ENCODE measurements at regions not wholly inside any gene's neighbourhood (a gene's known extent, or its start where the extent isn't known, plus 50 kb on each side); places are given as distances from the start of the nearest gene placed in this dataset.
A peak's percentile ranks its signal among the peaks of the same experiment; 100 is the strongest.
"Not testable (repeated sequence)": the region's sequence is repeated elsewhere in the genome, so short reads cannot be mapped to it uniquely, and the experiment has no call there.

GRCh38 chr1:209101106-209101505 lies 482.4 kb upstream of the CAMK1G start:
- DNase-seq, result no peak

- DNase-seq, result no peak
These were observed 481.4 kb upstream of the CAMK1G start for GRCh38 chr1:209102120-209102519.

GRCh38 chr1:209102531-209102930 lies 481.0 kb upstream of the CAMK1G start:
- no peak for DNase-seq

- DNase-seq, result no peak
These were observed 480.4 kb upstream of the CAMK1G start for GRCh38 chr1:209103092-209103491.

- no peak for DNase-seq
These were observed 478.9 kb upstream of the CAMK1G start for GRCh38 chr1:209104646-209105045.

- no peak for DNase-seq
These were observed 477.8 kb upstream of the CAMK1G start for GRCh38 chr1:209105701-209106100.

GRCh38 chr1:209106237-209106741 lies 477.2 kb upstream of the CAMK1G start:
- DNase-seq, result peak in 47 of 58 donors; percentile 4 to 73 (median 35)

GRCh38 chr1:209106861-209107260 lies 476.7 kb upstream of the CAMK1G start:
- DNase-seq, result peak in 2 of 58 donors; percentile 19 to 21

GRCh38 chr1:209107535-209107934 lies 476.0 kb upstream of the CAMK1G start:
- DNase-seq, result no peak

- no peak for DNase-seq
These were observed 474.3 kb upstream of the CAMK1G start for GRCh38 chr1:209109001-209109785.

GRCh38 chr1:209113521-209113920 lies 470.0 kb upstream of the CAMK1G start:
- no peak for DNase-seq

- no peak for DNase-seq
These were observed 466.8 kb upstream of the CAMK1G start for GRCh38 chr1:209116705-209117104.

GRCh38 chr1:209123601-209124000 lies 459.9 kb upstream of the CAMK1G start:
- DNase-seq, result no peak

GRCh38 chr1:209129091-209129490 lies 454.4 kb upstream of the CAMK1G start:
- not testable (repeated sequence) for DNase-seq

- no peak for DNase-seq
These were observed 452.6 kb upstream of the CAMK1G start for GRCh38 chr1:209130886-209131285.

- DNase-seq, result no peak
These were observed 450.6 kb upstream of the CAMK1G start for GRCh38 chr1:209132736-209133467.

GRCh38 chr1:209134001-209134400 lies 449.5 kb upstream of the CAMK1G start:
- DNase-seq, result no peak

GRCh38 chr1:209143916-209144315 lies 439.6 kb upstream of the CAMK1G start:
- DNase-seq, result no peak

GRCh38 chr1:209150114-209150513 lies 433.4 kb upstream of the CAMK1G start:
- no peak for DNase-seq

GRCh38 chr1:209153411-209153810 lies 430.1 kb upstream of the CAMK1G start:
- no peak for DNase-seq

GRCh38 chr1:209154912-209155311 lies 428.6 kb upstream of the CAMK1G start:
- no peak for DNase-seq

GRCh38 chr1:209155546-209155945 lies 428.0 kb upstream of the CAMK1G start:
- DNase-seq, result no peak

GRCh38 chr1:209156991-209157390 lies 426.5 kb upstream of the CAMK1G start:
- DNase-seq, result no peak
